Upper lobe of left lung (tissue), 6 donors: ENCODE measurements at regions not wholly inside any gene's neighbourhood (a gene's known extent, or its start where the extent isn't known, plus 50 kb on each side); places are given as distances from the start of the nearest gene placed in this dataset.

ENCODE experiments used
- ATAC-seq, 2 donors: fragments of 200-7000 bp; cut with Tn5 transposase; one replicate each; pipeline ENCODE4 v1.9.1; 2022; ENCODE audit warnings: mild to moderate bottlenecking in 2 of 2, moderate library complexity in 2 of 2; ENCODE audit not compliant: low FRiP score in 2 of 2
- DNase-seq, 2 donors: peaks; one replicate each; pipeline ENCODE4 v3.0.0-alpha.2; 2019 to 2020
- H3K27ac ChIP-seq, 4 donors: fragments of 200-600 bp; sonication (generic); one replicate each; pipeline ENCODE4 v1.5.1; 2016 to 2019
- H3K27me3 ChIP-seq, 4 donors: fragments of 200-600 bp; sonication (generic); one replicate each; pipeline ENCODE4 v1.5.1; 2017 to 2019
- H3K36me3 ChIP-seq, 4 donors: fragments of 200-600 bp; sonication (generic); one replicate each; pipeline ENCODE4 v1.5.1; 2016 to 2019
- H3K4me1 ChIP-seq, 4 donors: fragments of 200-600 bp; sonication (generic); one replicate each; pipeline ENCODE4 v1.5.1; 2018 to 2019
- H3K4me3 ChIP-seq, 4 donors: fragments of 200-600 bp; sonication (generic); one replicate each; pipeline ENCODE4 v1.5.1; 2017 to 2019; ENCODE audit warnings: mild to moderate bottlenecking in 2 of 4, moderate library complexity in 1 of 4
- H3K9me3 ChIP-seq, 4 donors: fragments of 200-600 bp; sonication (generic); one replicate each; pipeline ENCODE4 v1.5.1; 2018 to 2019
- CTCF ChIP-seq, 6 experiments: fragments of 450-650 bp in 4 of 6; fragments of 200-600 bp in 2 of 6; sonication (generic) in 2 of 6; IDR thresholded peaks; one replicate each; pipeline ENCODE4 v1.5.1; 2016 to 2019; ENCODE audit warnings: antibody characterized with exemption in 6 of 6
- EP300 ChIP-seq, 4 donors: sonication (generic); formaldehyde crosslinking; IDR thresholded peaks; one replicate each; pipeline ENCODE4 v1.5.1; 2017; ENCODE audit warnings: antibody characterized with exemption in 4 of 4, control low read depth in 2 of 4
- POLR2A ChIP-seq, 4 donors: fragments of 450-650 bp; IDR thresholded peaks; one replicate each; pipeline ENCODE4 v1.5.1; 2016 to 2017; ENCODE audit warnings: antibody characterized with exemption in 4 of 4, mild to moderate bottlenecking in 2 of 4
- POLR2AphosphoS5 ChIP-seq, 2 donors: sonication (generic); formaldehyde crosslinking; IDR thresholded peaks; one replicate each; pipeline ENCODE4 v1.5.1; 2017; ENCODE audit warnings: antibody characterized with exemption in 2 of 2
- WGBS, 2 donors: methylation state at CpG; one replicate each; pipeline ENCODE4 v1.1.5; 2017 to 2018; 5-methylcytosine and 5-hydroxymethylcytosine counted together
- donor health status: DM: no; HTN: no; CAD: no; lungs with moderate emphysema.
- donor health status: DM: no; HTN: yes; CAD: no; lungs with severe emphysema.

GRCh38 chr1:222865718-222866117 is 50.9 kb downstream of the DISP1 start:
- no peaks in the 10 kb centered on the region for H3K9me3 ChIP-seq
- DNase-seq (no peak), ATAC-seq (no peak)
- no peak overlapping the region for H3K4me3 ChIP-seq
- no peaks in the 10 kb centered on the region for H3K4me1 ChIP-seq
- H3K27ac ChIP-seq, result no peak overlapping the region
- WGBS, 2 donors, result 78 to 86% methylated on average over 4 of the region's 4 CpGs
- TF ChIP-seq EP300 (IDR thresholded peaks at IDR 0.05) (no peak), POLR2A (IDR thresholded peaks at IDR 0.05) (no peak), POLR2AphosphoS5 (IDR thresholded peaks at IDR 0.05) (no peak), CTCF (IDR thresholded peaks at IDR 0.05) (no peak)
- H3K36me3 ChIP-seq, result no peaks in the 10 kb centered on the region
- no peaks in the 10 kb centered on the region for H3K27me3 ChIP-seq

GRCh38 chr1:222867316-222867715 is 52.5 kb downstream of the DISP1 start:
- 79% methylated on average over 1 of the region's 1 CpG for WGBS, 2 donors

GRCh38 chr1:222876182-222876581 is 61.3 kb downstream of the DISP1 start:
- Histone ChIP-seq H3K4me1 (no peaks in the 10 kb centered on the region), H3K4me3 (no peak overlapping the region), H3K9me3 (no peaks in the 10 kb centered on the region), H3K27me3 (no peaks in the 10 kb centered on the region), H3K27ac (no peak overlapping the region), H3K36me3 (no peaks in the 10 kb centered on the region)
- WGBS, 2 donors, result 92 to 94% methylated on average over 1 of the region's 1 CpG
- no peak for TF ChIP-seq CTCF (IDR thresholded peaks at IDR 0.05)
- TF ChIP-seq POLR2A (IDR thresholded peaks at IDR 0.05), result no peak
- no peak for TF ChIP-seq EP300 (IDR thresholded peaks at IDR 0.05)
- TF ChIP-seq POLR2AphosphoS5 (IDR thresholded peaks at IDR 0.05), result no peak
- DNase-seq, result no peak
- ATAC-seq, result no peak

More at GRCh38 chr1:222867316-222867715, 52.5 kb downstream of the DISP1 start:
- no peak overlapping the region for H3K27ac ChIP-seq
- no peak overlapping the region for H3K4me3 ChIP-seq
- no peaks in the 10 kb centered on the region for H3K27me3 ChIP-seq
- TF ChIP-seq CTCF (IDR thresholded peaks at IDR 0.05), result no peak
- TF ChIP-seq POLR2AphosphoS5 (IDR thresholded peaks at IDR 0.05), result no peak
- no peak for TF ChIP-seq EP300 (IDR thresholded peaks at IDR 0.05)
- no peak for TF ChIP-seq POLR2A (IDR thresholded peaks at IDR 0.05)
- H3K9me3 ChIP-seq, result no peaks in the 10 kb centered on the region
- DNase-seq (no peak), ATAC-seq (no peak)
- H3K4me1 ChIP-seq, result no peaks in the 10 kb centered on the region
- H3K36me3 ChIP-seq, result no peaks in the 10 kb centered on the region

GRCh38 chr1:222877854-222878253 is 63.0 kb downstream of the DISP1 start:
- WGBS, 2 donors, result 80 to 90% methylated on average over 2 of the region's 2 CpGs
- no peaks in the 10 kb centered on the region for H3K4me1 ChIP-seq
- H3K4me3 ChIP-seq, result no peak overlapping the region
- H3K9me3 ChIP-seq, result no peaks in the 10 kb centered on the region
- no peaks in the 10 kb centered on the region for H3K27me3 ChIP-seq
- no peak for TF ChIP-seq CTCF (IDR thresholded peaks at IDR 0.05)
- ATAC-seq, result peak in 1 of 2 donors; percentile 63
- H3K27ac ChIP-seq, result no peak overlapping the region
- no peak for DNase-seq
- no peaks in the 10 kb centered on the region for H3K36me3 ChIP-seq

- DNase-seq, result no peak
- Histone ChIP-seq H3K27me3 (no peaks in the 10 kb centered on the region), H3K4me1 (no peaks in the 10 kb centered on the region), H3K9me3 (no peaks in the 10 kb centered on the region), H3K36me3 (no peaks in the 10 kb centered on the region), H3K27ac (no peak overlapping the region), H3K4me3 (no peak overlapping the region)
- no peak for ATAC-seq
- WGBS, 2 donors, result 66 to 80% methylated on average over 2 of the region's 2 CpGs
- no peak for TF ChIP-seq EP300 (IDR thresholded peaks at IDR 0.05)
- TF ChIP-seq POLR2A (IDR thresholded peaks at IDR 0.05), result no peak
- TF ChIP-seq POLR2AphosphoS5 (IDR thresholded peaks at IDR 0.05), result no peak
- no peak for TF ChIP-seq CTCF (IDR thresholded peaks at IDR 0.05)
Measured at GRCh38 chr1:222880587-222880986, 65.7 kb downstream of the DISP1 start.
